ENCODE measurements at regions not wholly inside any gene's neighbourhood (a gene's known extent, or its start where the extent isn't known, plus 50 kb on each side); places are given as distances from the start of the nearest gene placed in this dataset.
"Not testable (repeated sequence)": the region's sequence is repeated elsewhere in the genome, so short reads cannot be mapped to it uniquely, and the experiment has no call there.

DNA sequence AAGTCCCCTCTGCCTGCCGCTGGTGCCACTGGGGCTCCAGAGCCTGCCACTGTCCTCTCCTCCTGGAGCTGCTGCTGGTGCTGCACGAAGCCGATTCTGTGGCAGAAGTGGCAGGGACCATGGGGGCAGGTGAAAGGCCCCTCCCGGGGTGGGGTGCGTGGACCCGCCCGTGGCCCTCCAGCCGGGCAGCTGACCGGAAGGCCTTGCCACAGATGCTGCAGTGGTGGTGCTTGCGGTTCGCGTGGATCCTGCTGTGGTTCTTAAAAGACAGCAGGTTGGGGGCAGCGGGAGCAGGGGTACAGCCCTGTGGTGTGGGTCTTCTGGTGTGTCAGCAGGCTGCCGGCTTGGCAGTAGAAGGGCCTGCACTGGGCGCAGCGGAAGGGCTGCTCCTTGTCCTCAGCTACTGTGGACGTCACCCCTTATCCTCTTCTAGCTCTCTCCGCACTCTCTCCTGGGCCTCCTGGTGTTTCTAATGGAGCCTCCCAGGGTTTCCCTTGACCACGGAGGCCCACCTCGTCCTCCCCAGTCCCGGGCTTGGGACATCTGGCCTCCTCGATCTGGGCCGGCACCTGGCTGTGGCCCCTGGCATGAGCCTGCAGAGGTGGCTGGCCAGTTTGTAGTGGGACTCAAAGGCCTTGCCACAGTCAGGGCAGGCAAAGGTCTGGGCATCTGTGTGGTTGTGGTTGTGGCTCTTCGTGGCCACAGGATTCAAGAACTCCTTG is 380.4 kb downstream of the OLFM4 start:
- DNase-seq: no peak

DNA sequence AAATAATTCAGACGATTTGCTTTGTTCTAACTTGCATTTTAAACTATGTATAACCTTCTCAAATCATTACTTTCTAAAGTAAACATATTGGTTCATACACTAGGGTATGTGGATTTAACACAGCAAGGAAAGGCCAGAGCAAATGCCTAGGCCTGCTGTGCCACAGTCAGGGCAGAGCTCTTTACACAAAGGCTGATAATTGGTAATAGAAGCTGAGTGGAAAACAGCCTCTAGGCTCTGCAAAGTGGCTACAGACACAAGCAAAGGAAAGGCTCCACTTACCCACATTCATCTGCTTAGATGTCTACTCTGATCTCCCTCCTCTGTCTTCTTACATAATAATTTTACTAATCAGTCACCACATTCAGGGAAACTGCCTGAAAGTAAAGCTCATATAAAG is 382.9 kb downstream of the OLFM4 start:
- DNase-seq: no peak

DNA sequence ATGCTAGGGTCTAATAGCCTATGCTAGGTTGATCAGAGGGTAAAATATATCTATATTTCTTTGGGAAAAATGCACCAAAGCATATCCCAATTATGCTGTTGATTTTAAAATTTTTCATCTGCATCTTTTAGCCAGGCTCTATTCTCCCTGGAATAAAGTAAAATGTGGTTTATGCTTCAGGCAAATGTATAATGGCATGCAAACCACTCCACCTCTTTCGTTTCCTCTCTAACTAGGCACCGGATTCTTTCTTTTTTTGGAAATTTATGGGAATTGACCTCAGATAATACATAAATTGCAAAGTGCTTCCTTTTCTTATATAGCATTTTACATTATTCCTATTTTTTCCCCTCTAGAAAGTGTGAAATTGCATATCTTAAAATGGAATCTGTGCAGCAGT is 386.5 kb downstream of the OLFM4 start:
- no peak for DNase-seq

DNA sequence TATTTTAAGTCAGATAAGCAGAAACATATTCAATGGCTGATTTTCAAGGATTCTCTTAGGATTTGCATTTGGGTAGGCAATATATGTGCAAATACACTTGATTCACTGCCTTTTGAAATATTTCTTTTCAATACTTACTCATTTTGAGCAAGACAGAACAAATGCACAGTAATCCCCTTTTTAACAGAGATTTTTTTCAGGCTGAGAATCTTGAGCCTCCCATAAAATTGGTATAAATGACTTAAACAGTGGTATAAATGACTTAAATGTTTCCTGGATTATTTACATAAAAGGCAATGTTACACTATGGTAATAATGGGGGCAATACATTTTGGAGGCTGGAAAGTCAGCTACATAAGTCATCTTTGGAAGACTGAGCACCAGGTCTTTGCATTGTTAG is 389.0 kb downstream of the OLFM4 start:
- DNase-seq: no peak

DNA sequence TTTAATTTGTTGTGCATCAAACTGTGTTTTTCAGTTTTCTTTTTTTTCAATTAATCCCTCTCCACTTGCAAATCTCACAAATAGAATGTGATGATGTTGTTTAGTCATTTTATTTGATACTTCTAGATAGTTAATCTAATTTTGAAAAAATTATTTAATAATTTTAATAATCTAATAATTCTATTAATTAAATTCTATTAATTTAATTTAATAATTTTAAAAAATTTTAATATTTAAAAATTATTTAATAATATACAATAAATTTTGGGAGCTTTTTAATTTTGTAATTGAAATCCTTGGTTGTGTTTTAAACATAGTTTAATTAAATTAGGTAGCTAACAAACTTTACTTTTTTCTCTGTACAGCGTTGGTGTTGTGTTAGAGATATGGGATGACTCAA is 393.8 kb downstream of the OLFM4 start:
- no peak for DNase-seq

DNA sequence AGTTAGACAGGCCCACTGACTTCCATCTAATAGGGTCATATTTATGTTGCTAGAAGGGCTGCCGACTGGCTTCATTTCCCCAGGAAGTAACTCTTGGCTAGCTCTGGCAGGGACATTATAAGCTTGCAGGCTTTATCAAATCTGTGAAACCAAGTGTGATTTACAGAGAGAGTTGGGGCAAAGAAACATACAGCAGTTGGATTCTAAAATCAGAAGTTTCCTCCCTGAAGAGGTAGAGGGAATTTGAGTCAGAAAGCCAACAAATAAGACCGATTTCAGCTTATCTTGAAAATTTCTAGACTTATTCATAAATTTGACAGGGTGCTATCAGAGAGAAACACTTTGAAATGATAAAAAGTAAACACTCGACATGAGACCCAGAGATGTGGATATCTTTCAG is 407.8 kb downstream of the OLFM4 start:
- no peak for DNase-seq

DNA sequence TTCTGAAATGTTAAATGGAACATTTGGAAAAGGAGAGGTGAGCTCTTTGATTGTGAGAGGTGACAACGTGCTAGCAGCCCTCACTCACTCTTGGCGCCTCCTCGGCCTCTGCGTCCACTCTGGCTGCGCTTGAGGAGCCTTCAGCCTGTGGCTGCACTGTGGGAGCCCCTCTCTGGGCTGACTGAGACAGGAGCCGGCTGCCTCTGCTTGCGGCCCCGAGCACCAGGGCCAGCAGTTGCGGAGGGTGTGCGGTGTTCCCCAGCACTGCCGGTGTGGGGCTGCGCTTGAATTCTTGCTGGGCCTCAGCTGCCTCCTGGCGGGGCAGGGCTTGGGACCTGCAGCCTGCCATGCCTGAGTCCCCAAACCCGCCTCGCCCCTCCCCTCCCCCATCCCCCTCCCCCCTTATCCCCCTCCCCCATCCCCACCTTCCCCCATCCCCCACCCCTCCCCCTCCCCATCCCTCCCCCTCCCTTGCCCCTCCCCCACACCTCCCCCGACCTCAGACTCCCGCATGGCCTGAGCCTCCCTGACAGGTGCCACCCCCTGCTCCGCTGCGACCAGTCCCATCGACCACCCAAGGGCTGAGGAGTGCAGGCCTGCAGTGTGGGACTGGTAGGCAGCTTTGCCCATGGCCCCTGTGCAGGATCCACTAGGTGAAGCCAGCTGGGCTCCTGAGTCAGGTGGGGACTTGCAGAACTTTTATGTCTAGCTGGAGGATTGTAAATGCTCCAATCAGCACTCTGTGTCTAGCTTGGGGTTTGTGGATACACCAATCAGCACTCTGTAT is 411.0 kb downstream of the OLFM4 start:
- no peak for DNase-seq

DNA sequence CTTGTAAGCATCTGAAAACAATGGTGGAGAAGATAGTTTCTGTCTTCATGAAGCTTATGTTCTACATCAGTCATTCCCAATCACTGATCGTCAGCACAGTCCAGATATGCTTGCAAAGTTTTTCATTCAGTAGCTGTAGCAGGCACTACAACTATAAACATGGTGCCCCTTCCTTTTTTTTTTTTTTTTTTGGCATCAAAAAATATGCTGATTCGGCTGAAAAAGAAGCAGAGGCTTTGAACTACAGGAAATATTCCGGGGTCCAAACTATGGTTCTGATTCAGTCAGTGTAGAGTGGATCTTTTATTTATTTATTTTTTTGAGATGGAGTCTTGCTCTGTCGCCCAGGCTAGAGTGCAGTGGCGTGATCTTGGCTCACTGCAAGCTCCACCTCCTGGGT is 414.4 kb downstream of the OLFM4 start:
- no peak for DNase-seq

DNA sequence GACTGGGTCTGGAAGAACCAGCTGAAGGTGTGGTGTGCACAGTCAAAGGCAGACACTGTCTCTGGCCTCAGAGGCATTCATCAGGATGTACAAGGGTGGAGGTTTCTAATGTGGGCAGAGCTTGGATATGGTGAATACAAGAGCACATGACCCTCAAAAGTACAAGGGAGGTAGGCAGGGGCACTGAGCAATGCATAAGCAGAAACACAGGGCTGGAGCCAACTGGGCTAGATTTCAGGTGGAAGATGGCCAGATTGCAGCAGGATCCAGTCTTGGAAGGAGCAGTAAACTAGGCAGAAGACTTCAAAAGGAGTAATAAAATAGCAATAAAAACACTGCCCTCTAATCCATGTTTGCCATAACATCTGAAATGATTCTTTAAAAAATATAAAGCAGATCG is 417.1 kb downstream of the OLFM4 start:
- DNase-seq: no peak

DNA sequence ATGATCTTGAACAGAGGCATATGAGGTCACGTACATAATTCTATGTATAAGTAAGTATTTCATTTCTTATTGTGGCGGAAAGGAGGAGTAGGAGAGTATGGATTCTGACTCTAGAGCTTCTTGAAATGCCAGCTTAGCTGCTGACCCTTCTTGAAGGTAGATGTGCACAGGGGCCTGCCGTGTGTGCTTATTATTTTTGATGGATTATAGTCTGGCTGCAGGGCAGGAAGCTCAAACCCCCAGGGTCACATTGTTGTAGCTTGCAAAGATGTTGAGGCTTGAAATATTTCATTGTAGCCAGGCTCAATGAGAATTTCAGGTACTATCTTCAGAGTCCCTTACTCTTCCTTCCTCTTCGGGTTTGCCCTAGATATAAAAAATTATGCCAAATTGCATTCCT is 418.8 kb downstream of the OLFM4 start:
- no peak for DNase-seq

DNA sequence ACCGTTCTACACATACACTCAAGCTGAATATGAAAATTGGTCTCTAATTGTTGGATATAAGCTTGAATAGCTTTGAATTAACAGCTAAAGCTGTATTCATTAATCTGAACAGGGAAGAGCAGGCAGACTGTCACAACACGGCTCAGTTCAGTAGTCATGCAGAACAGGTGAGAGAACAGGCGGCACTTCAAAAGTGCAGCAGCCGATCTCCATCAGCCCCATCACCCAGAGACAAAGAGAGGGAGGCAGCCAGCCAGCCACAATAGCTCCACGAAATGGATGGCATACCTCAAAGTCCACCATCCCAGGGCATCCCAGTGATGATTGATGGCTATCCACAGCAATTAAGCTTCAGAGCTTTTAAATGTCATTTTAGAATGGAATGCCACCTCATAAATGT is 419.2 kb downstream of the OLFM4 start:
- DNase-seq: no peak

DNA sequence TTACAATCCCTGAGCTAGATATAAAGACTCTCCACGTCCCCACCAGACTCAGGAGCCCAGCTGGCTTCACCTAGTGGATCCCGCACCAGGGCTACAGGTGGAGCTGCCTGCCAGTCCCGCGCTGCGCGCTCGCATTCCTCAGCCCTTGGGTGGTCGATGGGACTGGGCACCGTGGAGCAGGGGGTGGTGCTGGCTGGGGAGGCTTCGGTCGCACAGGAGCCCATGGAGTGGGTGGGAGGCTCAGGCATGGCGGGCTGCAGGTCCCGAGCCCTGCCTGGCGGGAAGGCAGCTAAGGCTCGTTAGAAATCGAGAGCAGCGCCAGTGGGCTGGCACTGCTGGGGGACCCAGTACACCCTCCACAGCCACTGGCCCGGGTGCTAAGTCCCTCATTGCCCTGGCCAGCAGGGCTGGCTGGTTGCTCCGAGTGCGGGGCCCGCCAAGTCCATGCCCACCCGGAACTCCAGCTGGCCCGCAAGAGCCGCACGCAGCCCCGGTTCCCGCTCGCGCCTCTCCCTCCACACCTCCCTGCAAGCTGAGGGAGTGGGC is 423.7 kb downstream of the OLFM4 start:
- DNase-seq: not testable (repeated sequence)

DNA sequence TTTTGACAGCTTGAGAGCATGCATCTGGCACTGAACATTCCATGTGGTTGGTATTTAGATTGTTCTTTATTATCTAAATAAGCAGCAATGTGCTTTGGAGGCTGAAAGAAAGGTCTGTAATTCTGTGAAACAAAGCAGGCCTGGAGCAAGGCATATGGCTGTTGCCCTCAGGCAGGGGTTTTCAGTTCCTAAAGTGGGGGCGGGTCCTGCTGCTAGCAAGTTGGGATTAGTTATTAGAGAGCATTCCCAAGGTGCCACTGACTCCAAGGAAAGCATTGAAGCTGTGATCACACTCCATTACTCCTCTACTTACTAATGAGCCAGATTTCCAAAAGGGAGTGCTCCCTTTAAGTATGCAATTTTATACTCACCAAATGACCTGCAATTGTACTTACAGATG is 432.2 kb downstream of the OLFM4 start:
- no peak for DNase-seq

DNA sequence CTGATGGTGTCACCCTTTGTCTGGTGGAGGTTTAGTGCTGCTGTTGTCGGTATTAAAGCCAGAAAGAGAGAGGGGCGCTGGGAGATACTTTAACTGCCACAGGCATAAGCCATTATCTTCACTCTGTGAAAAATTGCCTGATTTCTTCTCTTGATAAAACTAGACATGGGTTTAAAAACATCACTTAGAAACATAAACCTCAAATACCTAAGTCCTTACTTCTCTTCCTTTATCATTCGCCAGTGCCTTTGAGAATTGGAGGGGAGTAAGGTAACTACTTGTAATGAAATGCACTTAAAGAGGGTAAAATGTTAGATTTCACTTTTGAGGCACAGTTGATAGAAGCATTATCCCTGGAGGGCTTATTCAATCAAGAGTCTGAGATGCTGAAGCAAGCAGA is 434.5 kb downstream of the OLFM4 start:
- no peak for DNase-seq

DNA sequence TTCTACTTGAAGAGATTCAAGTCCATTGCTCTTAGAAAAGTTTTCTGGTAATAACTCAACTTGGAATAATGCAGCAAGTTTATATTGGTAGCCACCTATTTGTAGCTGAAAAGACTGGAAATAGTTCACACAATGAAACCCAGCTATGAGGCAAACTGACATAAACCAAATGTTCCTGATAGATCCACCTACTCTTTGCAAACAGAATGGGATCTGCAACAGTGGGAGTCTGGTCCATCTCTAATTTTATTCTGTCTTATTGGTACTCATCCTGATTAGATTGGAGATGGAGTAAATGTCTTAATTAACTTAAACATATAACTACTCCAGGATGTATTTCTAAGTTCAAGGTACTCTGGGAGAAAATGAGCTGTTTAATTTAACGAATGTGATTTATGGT is 438.0 kb downstream of the OLFM4 start:
- no peak for DNase-seq

DNA sequence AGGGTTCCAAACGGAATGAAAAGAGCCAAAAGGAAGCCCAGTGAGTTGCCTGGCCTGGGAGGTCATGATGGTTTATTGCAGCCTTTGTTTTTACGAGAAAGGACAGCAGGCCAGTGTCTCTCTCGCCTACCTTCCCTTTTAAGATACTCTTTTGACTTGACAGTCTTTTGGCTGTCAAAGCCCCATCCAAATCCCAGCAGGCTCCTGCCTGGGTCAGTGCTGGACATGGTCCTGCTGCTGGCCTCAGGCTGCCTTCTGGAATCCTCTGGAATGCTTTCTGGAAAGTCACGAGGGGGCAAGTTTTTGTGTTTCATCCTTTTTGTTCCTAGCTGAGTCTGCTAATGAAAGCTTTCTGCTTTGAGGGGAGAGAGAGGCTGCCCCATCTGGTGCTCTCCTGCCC is 444.8 kb downstream of the OLFM4 start:
- no peak for DNase-seq

DNA sequence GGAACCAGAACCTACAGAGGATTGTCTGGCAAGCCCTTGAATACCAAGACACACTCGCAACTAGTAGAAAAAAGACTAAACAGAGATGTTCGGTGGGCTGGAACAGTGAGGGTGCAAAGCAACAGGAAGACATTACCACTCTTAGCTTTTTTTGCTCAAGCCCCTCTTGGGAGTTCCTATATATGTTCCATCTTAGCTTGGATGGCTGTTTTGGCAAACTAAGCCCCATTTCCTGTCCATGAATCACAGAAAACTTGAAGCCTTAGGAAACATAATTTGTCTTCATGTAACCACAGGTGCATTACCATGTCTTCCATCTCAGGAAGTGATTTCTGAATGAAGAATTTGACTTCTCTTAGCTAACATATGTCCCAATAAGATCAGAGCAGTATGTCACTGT is 446.3 kb downstream of the OLFM4 start:
- DNase-seq: no peak

DNA sequence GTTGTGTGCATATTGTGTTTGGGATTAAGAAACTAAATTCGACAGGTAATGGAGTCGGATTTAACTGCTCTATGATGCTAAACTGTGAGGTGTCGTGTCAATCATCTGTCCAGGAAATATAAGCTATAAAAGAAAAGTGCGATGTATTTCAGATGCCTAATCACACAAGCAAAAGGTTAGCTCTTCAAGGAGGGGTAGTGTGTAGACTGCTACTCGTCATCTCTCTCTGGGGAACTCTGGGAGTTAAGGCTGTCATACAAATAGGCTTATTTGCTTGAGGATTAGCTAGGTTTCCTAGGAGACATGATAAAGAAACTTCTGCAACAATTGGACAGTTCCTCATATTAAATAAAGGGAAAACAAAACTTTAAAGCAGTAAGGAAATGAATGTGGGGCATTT is 462.1 kb downstream of the OLFM4 start:
- no peak for DNase-seq

DNA sequence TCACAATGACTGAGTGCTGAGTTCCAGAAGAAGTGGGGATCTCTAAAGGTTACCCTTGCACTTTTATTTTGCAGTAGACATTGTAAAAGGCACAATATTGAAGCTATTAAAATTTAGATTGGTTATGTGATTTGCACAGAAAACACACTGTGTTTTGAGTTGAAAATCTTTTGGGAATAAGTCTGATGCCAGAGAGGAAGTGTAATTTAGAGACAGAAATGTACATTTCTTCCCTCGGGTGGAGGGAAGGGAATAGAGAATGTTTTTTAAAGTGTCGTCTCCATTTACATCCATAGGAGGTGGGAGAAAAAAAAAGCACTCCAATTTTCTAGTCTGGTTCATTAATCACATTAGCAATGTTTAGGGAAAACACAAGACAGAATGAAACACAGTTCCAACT is 465.8 kb downstream of the OLFM4 start:
- no peak for DNase-seq

DNA sequence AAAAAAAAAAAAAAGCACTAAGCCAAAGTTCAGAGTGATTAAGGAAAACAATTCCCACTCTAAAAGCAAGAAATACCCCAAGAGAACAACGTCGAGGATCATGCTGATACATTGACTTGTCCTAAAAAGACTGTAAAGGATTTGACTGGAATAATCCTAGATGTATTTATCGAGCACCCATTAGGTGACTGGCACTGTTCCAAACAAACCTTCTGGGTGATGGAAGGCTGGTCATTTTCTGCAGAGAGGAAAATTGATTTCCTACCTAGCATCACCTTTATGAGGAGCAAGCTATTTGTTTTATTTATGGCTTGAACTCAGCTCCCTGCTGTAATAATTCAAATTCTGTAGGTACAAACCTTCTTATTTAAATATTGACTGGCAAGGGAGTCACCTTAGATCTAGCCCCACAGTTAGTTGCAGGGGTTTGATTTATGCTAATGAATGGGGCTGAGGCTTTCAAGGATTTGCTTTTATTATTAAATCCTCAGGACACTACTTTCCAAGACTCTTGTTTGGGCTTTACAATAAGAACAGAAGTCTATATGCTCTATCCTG is 471.0 kb downstream of the OLFM4 start:
- no peak for DNase-seq

DNA sequence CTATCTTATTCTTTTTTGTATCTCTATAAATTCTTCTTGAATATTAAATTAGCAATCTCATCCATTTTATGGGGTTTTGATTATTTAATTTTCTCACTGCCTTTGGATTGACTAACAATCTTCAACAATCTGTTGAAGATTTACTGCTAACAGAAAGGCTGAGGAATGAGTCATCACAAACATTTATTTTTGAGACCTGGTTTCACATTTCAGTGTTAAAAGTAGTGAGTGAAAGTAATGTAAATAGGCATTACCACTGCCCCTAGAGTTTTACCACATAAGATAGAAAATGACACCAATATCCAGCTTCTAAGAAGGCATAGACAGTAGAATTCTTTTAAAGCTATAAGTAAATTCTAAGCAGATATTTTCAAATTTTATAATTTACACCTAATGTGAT is 472.8 kb downstream of the OLFM4 start:
- no peak for DNase-seq

DNA sequence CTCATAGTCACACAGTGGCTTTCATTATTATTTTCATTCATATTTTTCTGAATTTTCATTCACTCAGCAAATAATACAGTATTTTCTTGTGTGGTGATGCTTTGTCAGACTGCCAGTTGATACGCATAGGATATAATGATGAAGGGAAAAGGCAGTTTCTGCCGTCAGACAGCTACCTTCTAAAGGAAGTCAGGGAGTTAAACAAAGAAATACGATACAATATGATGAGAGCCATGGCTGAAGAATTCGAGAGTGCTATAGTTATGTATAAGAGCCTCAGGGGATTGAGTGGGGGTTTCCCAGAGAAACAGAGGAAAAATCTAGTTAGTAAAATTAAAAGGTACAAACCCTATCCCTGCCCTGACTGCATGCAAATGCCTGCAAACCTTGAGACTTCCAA is 479.1 kb downstream of the OLFM4 start:
- DNase-seq: no peak

DNA sequence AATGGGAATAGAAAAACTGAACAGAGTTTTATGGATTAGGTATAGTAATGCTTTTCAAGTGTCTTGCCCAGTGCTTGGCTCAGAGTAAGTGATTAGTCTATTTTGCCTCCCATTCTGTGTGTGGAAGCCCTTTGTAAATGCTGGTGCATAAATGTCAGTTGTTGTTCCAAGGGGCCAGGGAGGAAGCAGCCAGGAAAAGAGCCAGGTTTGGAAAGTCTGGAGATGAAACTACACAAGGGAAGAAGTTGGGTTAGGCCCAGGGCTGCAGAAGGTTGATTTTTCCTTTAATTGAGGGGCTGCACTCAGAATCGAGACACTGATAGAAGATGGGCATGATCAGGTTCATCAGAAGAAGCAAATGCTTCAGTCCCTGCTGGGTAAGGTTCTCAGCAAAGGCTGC is 484.0 kb downstream of the OLFM4 start:
- no peak for DNase-seq

DNA sequence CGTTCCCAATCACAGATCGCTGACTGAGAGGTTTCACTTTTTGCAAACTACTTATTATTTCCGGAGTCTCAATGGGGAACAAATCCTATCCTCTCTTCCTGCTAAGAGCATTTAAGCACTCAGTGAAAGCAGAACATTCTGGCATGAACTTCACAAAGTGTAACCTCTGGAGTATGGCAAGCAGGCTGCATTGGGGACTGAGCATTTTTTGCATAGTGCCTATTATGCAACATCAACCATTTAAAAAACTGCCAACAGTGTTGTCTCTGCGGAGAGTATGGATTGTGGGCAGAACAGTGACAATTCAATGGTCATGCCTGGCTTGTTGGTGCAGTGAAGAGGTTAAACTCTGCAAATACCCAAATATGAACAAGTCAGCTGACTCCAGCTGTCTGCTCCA is 484.6 kb downstream of the OLFM4 start:
- no peak for DNase-seq
